CD4-positive, alpha-beta T cell treated with Interferon gamma for 1 hour (primary cell): ENCODE measurements at regions not wholly inside any gene's neighbourhood (a gene's known extent, or its start where the extent isn't known, plus 50 kb on each side); places are given as distances from the start of the nearest gene placed in this dataset.

Experiments used
- DNase-seq: peaks from one replicate; pipeline ENCODE4 v3.0.0-alpha.2; 2020

DNA sequence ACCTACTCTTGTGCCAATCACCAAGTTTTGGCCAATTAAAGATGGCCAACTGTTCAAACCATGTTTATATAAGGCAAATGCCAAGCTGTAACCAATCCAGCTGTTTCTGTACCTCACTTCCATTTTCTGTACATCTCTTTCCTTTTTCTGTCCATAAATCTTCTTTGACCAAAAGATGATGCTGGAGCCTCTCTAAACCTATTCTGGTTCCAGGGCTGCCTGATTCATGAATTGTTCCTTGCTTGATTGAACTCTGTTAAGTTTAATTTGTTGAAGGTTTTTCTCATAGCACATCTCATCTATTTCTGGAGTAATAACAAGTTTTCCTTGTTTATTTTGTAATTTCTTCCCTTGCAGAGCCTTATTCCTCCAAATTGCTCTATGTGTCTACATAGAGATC lies 115.3 kb upstream of the SMAD3 start:
- DNase-seq = no peak

DNA sequence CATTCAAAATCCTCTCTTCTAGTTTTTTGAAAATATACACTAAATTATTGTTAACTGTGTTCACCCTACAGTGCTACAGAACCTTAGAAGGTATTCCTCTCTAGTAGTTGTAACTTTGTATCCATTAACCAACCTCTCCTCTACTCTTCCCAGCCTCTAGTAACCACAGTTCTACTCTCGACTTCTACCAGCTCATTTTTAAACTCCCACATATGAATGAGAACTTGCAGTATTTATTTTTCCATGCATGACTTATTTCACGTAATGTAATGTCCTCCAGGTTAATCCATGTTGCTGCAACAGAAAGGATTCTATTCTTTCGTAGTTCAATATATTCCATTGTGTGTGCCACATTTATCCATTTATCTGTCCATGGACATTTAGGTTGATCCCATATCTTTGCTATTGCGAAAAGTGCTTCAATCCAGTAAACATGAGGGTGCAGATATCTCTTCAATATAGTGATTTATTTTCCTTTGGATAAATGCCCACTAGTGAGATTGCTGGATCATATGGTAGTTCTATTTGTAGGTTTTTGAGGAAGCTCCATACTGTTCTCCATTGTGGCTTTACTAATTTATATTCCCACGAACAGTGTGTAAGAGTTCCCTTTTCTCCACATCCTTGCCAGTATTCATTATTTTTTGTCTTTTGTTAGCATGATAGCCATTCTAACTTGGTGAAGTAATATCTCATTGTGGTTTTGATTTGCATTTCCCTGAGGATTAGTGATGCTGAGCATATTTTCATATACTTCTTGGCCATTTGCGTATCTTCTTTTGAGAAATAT lies 113.7 kb upstream of the SMAD3 start:
- no peak for DNase-seq

GRCh38 chr15:66952756-66953522 lies 112.5 kb upstream of the SMAD3 start:
- DNase-seq = no peak

GRCh38 chr15:66953523-66954229 lies 111.7 kb upstream of the SMAD3 start:
- DNase-seq = no peak

GRCh38 chr15:66954601-66955000 lies 110.8 kb upstream of the SMAD3 start:
- no peak for DNase-seq

GRCh38 chr15:66955001-66955516 lies 110.3 kb upstream of the SMAD3 start:
- DNase-seq = no peak

DNA sequence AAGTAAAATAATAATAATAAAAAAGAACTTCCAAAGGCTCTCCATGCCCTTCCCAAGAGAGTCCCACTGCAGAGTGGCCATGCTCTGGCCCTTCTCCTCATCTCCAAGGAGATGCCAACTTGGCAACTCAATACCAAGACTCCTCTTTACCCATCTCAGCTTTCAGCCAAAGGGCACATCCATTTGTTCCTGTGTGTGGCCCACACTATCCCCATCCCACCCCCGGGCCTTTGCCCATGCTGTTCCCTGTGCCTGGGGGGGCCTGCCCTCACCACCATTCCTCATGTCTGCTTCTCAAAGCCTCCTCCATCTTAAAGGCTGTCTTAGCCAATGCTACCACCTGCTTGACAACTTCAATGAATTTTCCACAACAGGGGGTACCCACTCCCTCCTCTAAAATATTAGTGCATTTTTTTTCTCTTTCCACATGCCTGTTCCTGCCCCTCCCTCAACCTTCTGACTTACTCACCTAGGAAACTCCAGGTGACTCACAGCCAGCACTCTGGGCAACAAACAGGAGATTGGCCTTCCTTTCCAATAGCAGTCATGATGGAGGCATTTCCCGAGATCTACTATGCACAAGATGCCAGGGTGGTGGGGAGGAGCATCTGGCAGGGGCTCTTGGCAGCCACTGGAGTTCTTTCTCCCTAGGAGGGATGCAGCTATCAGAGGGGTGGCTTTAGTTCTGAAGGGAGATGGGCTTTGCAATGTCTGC lies 109.4 kb upstream of the SMAD3 start:
- no peak for DNase-seq

GRCh38 chr15:66956672-66957430 lies 108.6 kb upstream of the SMAD3 start:
- no peak for DNase-seq

DNA sequence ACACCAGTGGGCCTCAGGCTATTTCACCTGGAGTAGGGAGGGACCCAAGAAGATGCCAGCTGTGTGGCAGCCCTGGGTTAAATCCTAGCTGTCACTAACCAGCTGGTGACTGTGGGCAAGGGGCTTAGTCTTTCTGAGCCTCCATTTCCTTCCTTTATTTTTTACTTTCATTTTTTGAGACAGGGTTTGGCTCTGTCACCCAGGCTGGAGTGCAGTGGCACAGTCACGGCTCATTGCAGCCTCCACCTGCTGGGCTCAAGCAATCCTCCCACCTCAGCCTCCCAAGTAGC lies 108.0 kb upstream of the SMAD3 start:
- DNase-seq = no peak

DNA sequence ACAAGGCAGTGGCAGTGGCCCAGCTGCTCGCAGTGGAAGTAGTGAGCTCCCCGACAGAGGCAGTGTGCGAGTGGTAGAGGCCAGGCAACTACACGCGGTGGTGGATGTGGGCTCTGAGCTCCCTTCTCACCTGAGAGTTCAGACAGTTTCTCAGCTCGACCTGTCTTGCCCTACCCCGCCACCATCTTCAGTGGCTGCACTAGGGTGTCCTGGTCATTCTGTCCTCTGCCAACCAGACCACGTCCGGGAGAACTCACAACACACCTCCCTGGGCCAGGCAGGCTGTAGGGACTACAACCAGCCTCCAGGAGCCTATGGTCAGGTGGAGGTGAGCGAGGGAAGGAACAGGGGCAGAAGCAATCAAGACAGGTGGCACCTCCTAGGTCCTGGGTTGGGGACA lies 106.3 kb upstream of the SMAD3 start:
- DNase-seq = no peak

GRCh38 chr15:66959875-66960274 lies 105.5 kb upstream of the SMAD3 start:
- no peak for DNase-seq

- no peak for DNase-seq
Measured at GRCh38 chr15:66960519-66960918, 104.9 kb upstream of the SMAD3 start.

DNA sequence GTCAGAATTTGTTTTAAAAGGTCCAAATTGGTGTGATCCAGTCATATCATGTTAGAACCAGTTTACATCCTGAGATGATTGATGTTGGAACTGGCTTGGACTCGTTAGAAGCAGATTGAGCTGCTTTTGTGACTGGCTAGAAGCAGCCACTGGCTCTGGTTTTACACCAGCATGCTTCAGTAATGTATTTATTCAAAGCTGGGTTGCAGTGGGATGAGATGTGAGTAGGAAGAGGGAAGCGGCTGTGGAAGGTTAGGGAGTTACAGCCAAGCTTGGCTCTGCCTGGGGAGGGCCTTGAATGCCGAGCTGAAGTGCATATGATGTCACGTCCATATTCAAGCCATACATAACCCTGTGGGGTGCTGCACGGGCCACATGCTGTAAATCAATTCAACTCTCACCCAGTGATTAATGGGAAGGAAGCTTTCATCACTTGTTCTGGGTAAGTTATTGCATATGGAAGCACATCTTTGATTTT lies 104.0 kb upstream of the SMAD3 start:
- DNase-seq = no peak

DNA sequence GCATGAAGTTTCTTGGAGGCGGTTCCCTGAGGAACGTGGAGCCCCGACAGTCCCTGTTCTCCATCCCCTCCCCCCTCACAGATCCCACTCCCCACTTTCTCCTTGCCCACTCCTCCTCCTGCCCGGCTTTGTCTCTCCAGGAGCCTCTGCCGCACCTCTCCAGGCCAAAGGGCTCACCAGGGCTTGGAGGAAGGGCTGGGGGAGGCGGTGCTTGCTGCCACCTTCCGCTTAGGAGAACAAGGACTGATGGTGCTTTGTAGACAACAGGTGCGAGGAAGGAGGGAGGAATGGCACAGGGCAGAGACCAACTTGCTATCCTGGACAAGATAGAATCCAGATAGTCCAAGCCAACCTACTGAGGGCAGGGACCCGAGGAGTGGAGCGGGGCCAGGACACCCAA lies 103.5 kb upstream of the SMAD3 start:
- no peak for DNase-seq

- DNase-seq = no peak
Measured at GRCh38 chr15:66962522-66962921, 102.9 kb upstream of the SMAD3 start.

DNA sequence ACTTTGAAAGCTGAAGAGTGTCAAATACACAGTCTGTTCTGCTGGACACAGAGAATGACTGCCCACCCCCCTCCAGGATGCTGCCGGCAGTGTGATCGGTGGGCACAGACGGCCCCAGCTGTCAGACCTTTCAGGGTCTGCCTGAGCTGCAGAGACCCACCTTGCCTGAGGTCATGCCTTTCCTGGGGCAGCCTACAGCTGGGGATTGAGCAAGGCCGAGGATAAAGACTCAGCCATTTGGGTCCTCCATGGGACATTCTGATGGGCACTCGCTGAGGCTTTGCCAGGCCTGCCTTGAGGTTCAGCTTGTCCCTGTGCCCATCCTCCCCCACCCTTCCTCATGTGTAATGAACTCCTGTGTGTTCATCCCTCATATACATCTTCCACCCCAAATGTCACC lies 102.3 kb upstream of the SMAD3 start:
- no peak for DNase-seq

- DNase-seq = no peak
Measured at GRCh38 chr15:66963710-66964109, 101.7 kb upstream of the SMAD3 start.

DNA sequence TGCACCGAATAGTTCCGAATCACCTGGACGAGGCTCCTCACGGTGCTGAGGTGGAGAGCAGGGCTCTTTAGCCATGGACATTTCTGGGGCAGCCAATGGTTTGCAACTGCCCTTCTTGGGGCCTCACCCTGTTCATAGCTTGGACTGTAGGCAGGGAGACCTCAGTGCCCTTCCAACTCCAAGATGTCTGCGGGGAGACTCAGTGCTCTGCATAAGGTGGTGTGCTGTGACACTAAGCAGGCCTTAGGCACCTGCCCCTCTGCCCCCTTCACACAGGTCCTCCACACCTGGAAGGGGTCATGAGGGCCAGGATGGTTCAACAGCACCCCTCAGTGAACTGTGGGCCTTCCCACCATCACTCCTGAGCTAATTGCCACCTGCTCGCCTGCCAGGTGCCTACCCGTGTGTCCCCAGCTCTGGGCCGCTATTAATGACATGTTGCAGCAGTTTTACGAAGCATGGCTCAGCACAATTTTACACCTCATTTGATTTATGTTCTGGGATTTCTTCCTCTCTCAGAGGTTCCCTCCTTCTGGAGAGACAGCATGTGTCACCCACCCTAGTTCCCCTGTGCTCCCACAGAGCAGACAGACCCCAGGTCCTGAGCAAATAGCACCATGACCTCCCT lies 101.2 kb upstream of the SMAD3 start:
- DNase-seq = no peak

GRCh38 chr15:66964791-66965190 lies 100.6 kb upstream of the SMAD3 start:
- DNase-seq = no peak

- no peak for DNase-seq
Measured at GRCh38 chr15:66965201-66965900, 100.1 kb upstream of the SMAD3 start.

DNA sequence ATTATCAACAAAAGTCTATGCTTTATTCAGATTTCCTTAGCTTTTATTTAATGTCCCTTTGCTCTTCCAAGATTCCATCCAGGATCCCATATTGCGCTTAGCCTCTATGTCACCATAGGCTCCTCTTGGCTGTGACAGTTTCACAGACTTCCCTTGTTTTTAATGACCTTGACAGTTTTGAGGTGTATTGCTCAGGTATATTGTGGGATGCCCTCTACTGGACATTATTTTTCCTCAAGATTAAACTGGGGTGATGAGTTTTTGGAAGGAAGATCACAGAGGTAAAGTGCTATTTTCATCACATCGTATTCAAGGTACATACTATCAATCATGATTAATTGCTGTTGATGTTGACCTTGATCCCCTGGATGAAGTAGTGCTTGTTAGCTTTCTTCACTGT lies 99.1 kb upstream of the SMAD3 start:
- DNase-seq = no peak
